ENCODE measurements at regions not wholly inside any gene's neighbourhood (a gene's known extent, or its start where the extent isn't known, plus 50 kb on each side); places are given as distances from the start of the nearest gene placed in this dataset.
A peak's percentile ranks its signal among the peaks of the same experiment; 100 is the strongest.
"Not testable (repeated sequence)": the region's sequence is repeated elsewhere in the genome, so short reads cannot be mapped to it uniquely, and the experiment has no call there.

DNA sequence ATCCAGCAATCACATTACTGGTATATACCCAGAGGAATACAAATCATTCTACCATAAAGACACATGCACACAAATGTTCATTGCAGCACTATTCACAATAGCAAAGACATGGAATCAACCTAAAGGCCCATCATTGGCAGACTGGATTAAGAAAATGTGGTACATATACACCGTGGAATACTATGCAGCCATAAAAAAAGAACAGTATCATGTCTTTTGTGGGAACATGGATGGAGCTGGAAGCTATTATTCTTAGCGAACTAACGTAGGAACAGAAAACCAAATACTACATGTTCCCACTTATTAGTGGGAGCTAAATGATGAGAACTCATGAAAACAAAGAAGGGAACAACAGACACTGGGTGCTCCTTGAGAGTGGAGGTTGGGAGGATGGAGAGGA, 60.9 kb downstream of the PGRMC1 start:
- DNase-seq, result not testable (repeated sequence)

DNA sequence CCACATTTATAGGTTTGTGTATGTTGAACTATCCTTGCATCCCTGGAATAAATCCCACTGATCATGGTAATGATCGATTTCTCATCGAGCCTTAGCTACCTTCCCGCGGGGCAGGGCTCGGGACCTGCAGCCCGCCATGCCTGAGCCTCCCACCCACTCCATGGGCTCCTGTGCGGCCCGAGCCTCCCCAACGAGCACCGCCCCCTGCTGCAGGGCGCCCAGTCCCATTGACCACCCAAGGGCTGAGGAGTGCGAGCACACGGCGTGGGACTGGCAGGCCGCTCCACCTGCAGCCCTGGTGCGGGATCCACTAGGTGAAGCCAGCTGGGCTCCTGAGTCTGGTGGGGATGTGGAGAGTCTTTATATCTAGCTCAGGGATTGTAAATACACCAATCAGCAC, 63.7 kb downstream of the PGRMC1 start:
- DNase-seq, result not testable (repeated sequence)

DNA sequence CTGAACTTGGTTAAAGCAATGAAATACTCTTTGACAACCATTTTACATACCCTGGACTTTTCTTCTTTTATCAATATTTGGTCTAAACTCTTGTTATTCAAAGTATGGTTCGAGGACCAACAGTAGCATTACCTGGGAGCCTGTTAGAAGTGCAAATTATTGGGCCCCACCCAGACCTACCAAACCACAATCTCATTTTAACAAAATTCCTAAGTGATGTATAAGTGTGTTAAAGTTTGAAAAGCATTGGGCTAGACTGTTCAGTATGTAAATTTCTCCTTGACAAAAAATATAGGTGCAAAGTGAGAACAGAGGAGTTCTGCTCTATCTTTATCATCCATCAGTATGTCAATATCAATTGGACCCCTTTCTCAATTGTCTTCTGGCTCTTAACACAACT, 67.1 kb downstream of the PGRMC1 start:
- DNase-seq, result no peak

DNA sequence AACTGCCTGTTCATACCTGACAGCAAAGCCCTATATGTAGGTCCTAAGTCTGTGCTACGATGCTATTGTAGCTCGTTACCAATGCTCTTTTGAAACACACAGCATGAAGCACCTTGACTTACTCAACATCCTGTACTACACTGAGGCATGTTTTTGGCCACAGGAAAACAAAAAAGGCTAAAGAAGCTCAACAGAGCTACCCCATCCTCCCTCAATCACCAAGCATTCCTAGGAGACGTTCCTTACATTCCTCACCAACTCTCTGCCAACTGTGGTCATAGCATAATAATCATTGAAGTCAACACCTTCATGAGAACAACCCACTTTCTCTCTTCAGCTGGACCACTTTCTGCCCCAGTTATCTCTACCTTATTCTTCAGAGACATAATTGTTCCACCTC, 73.7 kb upstream of the SLC25A43 start:
- DNase-seq, result peak; percentile 11

DNA sequence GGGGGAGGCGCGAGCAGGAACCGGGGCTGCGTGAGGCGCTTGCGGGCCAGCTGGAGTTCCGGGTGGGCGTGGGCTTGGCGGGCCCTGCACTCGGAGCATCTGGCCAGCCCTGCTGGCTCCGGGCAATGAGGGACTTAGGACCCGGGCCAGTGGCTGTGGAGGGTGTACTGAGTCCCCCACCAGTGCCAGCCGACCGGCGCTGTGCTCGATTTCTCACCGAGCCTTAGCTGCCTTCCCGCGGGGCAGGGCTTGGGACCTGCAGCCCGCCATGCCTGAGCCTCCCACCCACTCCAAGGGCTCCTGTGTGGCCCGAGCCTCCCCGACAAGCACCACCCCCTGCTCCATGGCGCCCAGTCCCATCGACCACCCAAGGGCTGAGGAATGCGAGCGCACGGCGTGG, 67.3 kb upstream of the SLC25A43 start:
- DNase-seq, result not testable (repeated sequence)

DNA sequence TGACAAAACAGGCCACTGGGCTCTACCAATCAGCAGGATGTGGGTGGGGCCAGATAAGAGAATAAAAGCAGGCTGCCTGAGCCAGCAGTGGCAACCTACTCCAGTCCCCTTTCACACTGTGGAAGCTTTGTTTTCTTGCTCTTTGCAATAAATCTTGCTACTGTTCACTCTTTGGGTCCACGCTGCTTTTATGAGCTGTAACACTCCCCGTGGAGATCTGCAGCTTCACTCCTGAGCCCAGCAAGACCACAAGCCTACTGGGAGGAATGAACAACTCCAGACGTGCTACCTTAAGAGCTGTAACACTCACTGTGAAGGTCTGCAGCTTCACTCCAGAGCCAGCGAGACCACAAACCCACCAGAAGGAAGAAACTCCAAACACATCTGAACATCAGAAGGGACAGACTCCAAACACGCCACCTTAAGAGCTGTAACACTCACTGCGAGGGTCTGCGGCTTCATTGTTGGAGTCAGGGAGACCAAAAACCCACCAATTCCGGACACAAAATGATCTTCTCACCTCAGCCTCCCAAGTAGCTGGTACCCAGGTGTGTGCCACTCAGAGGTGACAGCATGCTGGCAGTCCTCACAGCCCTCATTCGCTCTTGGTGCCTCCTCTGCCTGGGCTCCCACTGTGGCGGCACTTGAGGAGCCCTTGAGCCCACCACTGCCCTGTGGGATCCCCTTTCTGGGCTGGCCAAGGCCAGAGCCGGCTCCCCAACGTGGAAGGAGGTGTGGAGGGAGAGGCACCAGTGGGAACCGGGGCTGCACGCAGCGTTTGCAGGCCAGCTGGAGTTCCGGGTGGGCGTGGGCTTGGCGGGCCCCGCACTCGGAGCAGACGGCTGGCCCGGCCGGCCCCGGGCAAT, 66.0 kb upstream of the SLC25A43 start:
- not testable (repeated sequence) for DNase-seq

DNA sequence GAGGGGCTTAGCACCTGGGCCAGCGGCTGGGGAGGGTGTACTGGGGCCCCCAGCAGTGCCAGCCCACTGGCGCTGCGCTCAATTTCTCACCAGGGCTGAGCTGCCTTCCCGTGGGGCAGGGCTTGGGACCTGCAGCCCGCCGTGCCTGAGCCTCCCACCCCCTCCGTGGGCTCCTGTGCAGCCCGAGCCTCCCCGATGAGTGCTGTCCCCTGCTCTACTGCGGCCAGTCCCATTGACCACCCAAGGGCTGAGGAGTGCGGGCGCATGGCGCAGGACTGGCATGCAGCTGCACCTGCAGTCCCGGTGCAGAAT, 65.5 kb upstream of the SLC25A43 start:
- not testable (repeated sequence) for DNase-seq

DNA sequence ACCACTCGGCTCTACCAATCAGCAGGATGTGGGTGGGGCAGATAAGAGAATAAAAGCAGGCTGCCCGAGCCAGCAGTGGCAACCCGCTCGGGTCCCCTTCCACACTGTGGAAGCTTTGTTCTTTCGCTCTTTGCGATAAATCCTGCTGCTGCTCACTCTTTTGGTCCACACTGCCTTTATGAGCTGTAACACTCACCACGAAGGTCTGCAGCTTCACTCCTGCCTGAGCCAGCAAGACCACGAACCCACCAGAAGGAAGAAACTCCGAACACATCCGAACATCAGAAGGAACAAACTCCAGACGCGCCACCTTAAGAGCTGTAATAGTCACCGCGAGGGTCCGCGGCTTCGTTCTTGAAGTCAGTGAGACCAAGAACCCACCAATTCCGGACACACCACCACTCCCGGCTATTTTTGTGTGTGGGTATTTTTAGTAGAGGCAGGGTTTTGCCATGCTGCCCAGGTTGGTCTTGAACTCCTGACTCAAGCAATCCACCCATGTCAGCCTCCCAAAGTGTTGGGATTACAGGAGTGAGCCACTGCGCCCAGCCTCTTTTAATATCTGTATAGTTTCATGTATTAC, 64.6 kb upstream of the SLC25A43 start:
- not testable (repeated sequence) for DNase-seq

DNA sequence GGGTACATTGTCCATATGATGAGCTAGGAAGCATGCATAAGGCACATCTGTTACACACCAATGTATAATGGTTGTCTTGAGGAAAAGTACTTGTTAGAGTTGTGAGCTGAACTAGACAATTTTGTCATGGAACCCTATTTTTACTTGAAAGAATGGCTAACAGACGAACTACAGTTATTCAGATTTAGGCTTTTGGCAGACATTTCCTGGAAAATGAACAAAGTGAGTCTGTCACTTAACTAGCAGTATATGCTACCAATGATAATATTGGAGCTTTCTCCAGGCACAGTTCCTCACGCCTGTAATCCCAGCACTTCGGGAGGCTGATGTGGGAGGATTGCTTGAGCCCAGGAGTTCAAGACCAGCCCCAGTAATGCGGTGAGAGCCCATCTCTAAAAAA, 61.9 kb upstream of the SLC25A43 start:
- DNase-seq, result no peak

DNA sequence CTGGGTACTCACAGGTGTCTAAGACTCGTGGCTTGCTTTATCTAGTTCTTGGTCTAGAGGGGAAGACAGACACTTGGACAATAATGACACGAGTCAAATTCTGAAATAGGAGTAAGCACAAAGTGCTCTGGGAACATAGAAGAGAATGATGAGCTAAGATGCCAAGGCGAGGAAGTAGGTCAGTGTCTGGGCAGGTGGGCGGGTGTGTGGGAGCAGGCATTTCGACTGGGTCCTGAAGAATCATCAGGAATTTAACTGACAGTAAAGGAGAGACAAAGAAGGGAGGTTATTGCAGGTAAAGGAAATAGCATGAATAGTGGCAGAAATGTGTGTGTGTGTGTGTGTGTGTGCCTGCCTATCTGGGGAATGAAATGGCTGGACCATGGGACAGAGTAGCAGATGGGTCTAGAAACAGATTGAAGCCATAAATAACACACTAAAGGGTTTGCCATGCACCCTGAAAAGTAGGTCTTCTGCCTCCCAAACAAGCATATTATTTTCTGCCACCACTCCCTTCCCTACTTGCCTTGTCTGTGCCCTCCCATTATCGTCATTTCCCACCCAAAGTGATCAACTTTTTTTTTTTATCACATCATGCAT, 58.4 kb upstream of the SLC25A43 start:
- no peak for DNase-seq

DNA sequence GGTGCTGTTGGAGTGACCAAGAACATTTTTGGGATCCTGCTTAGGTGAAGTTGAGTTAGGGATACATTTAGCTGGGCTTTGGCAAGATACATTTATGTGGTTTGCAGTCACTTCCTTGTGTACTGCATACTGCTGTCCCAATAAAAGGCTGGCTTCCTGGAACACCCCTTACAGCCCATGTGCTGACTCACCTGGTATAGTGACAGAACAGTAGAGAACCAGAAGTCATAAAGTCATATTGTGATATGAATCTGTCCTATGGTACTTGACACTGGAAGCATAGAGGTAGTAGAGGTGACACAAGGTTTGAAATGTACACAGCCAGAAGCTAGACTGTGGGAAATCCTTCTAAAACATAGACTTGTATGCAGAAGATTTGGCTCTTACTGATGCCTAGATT, 55.3 kb upstream of the SLC25A43 start:
- DNase-seq, result no peak
